GM12891 (cell line): ENCODE measurements at regions not wholly inside any gene's neighbourhood (a gene's known extent, or its start where the extent isn't known, plus 50 kb on each side); places are given as distances from the start of the nearest gene placed in this dataset.

Source experiments
- PAX5 ChIP-seq: IDR thresholded peaks from 2 replicates; pipeline ENCODE4 v1.6.1; 2011; ENCODE audit warnings: low read length, moderate library complexity, mild to moderate bottlenecking; ENCODE audit not compliant: insufficient read depth, severe bottlenecking
- POLR2A ChIP-seq: IDR thresholded peaks from 2 replicates; pipeline ENCODE4 v1.6.1; 2011; ENCODE audit warnings: low read depth, low read length, control low read depth
- POLR2AphosphoS5 ChIP-seq: IDR thresholded peaks from 2 replicates; pipeline ENCODE4 v1.6.1; 2011; ENCODE audit warnings: low read depth, low read length, control low read depth
- POU2F2 ChIP-seq: IDR thresholded peaks from 2 replicates; pipeline ENCODE4 v1.6.1; 2011; ENCODE audit warnings: low read depth, mild to moderate bottlenecking, control low read depth, low read length, moderate library complexity
- SPI1 ChIP-seq: IDR thresholded peaks from 2 replicates; pipeline ENCODE4 v1.6.1; 2011; ENCODE audit warnings: low read depth, low read length, control low read depth
- TAF1 ChIP-seq: IDR thresholded peaks from 2 replicates; pipeline ENCODE4 v1.6.1; 2011; ENCODE audit warnings: low read depth, low read length, control low read depth

DNA sequence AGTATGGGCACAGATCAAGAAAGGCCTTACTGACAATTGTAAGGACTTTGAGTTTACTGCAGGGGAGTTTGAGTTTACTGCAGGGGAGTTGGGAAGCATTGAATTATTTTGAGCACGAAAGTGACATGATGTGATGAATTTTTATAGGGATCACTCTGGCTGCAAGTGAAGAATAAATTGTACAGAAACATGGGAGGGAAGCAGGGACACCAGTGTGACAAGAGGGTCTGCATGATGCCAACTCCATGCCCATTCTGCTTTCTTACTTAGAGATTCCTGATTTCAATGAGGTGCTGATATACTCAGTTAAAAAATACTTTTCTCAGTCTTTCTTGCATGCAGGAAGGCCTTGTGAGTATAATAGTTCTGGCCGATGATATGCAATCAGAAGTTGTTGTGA is 234.4 kb downstream of the CENPF start:
- TF ChIP-seq POLR2A (no peak), SPI1 (no peak), POLR2AphosphoS5 (no peak), PAX5 (no peak), TAF1 (no peak), POU2F2 (no peak)
